ENCODE measurements at regions not wholly inside any gene's neighbourhood (a gene's known extent, or its start where the extent isn't known, plus 50 kb on each side); places are given as distances from the start of the nearest gene placed in this dataset.
"Not testable (repeated sequence)": the region's sequence is repeated elsewhere in the genome, so short reads cannot be mapped to it uniquely, and the experiment has no call there.

GRCh38 chr6:53426667-53427270 is 78.0 kb upstream of the ELOVL5 start:
- no peak for DNase-seq (ENCODE audit: extremely low read depth, low read depth)
- no peak for TF ChIP-seq CTCF (IDR thresholded peaks at IDR 0.05; ENCODE audit: low read depth, low read length)

DNA sequence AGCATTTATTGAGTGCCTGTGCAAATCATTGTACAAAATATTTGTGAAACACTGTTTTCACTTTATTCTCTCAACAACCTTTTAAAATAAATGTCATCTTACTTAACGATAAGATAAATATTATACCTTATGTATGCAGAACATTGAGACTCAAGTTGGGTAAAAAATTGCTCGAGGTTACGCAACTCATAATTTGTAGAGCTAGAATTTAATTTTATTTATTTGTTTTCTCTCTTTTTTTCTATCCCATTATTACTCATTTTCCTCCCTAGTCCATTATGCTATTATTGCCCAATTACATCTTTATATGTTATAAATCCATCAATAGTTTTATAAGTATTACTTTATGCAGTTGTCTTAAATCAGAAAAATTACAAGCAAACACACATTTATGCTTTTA is 77.4 kb upstream of the ELOVL5 start:
- DNase-seq (ENCODE audit: extremely low read depth, low read depth) = no peak
- no peak for TF ChIP-seq CTCF (IDR thresholded peaks at IDR 0.05; ENCODE audit: low read depth, low read length)

DNA sequence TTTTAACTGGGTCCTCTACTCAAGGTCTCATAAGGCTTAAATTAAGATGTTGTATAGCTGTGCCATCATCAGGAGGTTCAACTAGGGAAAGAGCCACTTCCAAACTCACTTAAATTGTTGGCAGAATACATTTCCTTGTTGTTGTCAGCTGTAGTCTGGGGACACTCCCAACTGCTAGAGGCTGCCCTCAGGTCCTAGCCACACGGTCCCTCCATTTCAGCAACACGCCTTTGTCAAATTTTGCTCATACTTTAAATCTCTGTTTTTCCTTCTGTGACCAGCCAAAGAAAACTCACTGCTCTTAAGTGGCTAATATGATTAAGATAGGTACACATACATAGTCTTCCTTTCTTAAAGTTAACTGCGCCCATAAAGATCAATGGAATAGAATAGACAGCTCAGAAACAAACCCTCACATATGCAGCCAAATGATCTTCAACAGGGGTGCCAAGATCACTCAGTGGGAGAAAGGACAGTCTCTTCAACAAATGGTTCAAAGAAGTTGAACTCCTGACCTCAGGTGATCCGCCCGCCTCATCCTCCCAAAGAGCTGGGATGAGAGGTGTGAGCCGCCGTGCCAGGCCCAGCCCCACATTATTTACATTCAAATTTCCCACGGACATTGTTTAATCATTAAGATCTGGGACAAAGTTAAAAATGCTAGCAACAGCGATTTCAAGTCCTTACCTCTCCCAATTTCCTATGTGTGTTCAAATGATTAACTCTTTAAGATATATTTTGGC is 76.4 kb upstream of the ELOVL5 start:
- no peak for DNase-seq (ENCODE audit: extremely low read depth, low read depth)
- TF ChIP-seq CTCF (IDR thresholded peaks at IDR 0.05; ENCODE audit: low read depth, low read length) = no peak

GRCh38 chr6:53424300-53424699 is 75.5 kb upstream of the ELOVL5 start:
- TF ChIP-seq CTCF (IDR thresholded peaks at IDR 0.05; ENCODE audit: low read depth, low read length) = no peak
- DNase-seq (ENCODE audit: extremely low read depth, low read depth) = no peak

GRCh38 chr6:53423560-53423959 is 74.8 kb upstream of the ELOVL5 start:
- not testable (repeated sequence) for DNase-seq (ENCODE audit: extremely low read depth, low read depth)

DNA sequence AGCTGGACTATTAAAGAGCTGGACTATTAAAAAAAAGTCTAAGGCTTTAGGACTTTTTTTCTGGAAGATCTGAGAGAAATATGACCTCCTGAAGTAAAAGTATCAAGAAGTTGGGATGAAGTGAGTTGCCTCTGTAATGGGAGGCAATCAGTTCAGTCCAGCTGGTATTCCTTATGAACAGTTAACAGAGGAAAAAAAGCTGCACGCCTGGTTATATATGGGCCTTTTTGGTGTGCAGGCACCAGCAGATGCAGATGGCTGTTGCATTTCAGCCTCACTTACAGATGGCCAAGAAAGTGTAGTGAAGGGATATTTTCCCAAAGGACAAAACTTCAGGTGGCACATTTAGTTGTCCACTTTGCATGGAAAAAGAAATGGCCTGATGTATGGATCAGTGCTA is 70.3 kb upstream of the ELOVL5 start:
- TF ChIP-seq CTCF (IDR thresholded peaks at IDR 0.05; ENCODE audit: low read depth, low read length) = no peak
- no peak for DNase-seq (ENCODE audit: extremely low read depth, low read depth)

GRCh38 chr6:53418288-53418687 is 69.5 kb upstream of the ELOVL5 start:
- no peak for TF ChIP-seq CTCF (IDR thresholded peaks at IDR 0.05; ENCODE audit: low read depth, low read length)
- no peak for DNase-seq (ENCODE audit: extremely low read depth, low read depth)

DNA sequence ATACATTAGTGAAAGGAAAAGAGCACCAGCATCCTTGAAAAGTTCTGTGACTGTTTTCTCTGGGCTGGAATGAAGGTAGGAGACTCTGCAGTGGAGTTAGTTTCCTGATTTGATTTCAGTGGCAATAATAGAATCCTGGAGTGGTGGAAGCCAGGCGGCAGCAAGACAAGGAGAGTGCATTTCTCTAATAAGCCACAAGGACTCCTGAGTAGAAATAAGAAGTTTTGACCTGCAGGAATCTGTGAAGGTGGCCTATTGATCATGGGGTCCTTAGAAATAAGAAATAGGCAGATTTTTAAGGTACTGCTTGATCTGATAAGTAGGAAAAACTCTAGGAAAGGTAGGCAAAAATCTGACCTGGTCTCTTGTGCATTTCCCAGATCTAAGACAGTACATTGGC is 68.4 kb upstream of the ELOVL5 start:
- DNase-seq (ENCODE audit: extremely low read depth, low read depth) = no peak

More for the DNA sequence above, 68.4 kb upstream of the ELOVL5 start:
- no peak for TF ChIP-seq CTCF (IDR thresholded peaks at IDR 0.05; ENCODE audit: low read depth, low read length)

All from AG09319 (cell line).